Heart left ventricle (tissue), 16 donors: ENCODE measurements at regions not wholly inside any gene's neighbourhood (a gene's known extent, or its start where the extent isn't known, plus 50 kb on each side); places are given as distances from the start of the nearest gene placed in this dataset.

Source experiments
- ATAC-seq, 4 donors: fragments of 200-7000 bp; cut with Tn5 transposase; one replicate each; pipeline ENCODE4 v1.9.1; 2020 to 2022; ENCODE audit warnings: moderate library complexity in 4 of 4, mild to moderate bottlenecking in 3 of 4, moderate number of reproducible peaks in 1 of 4
- DNase-seq, 5 donors: peaks; one replicate each; pipeline ENCODE4 v3.0.0-alpha.2; 2020
- H3K27ac ChIP-seq, 12 donors: fragments of 200-600 bp; sonication (generic) in 4 of 12; one replicate each; pipeline versions ENCODE4 v1.5.0 to v1.8.0; 2016 to 2022; ENCODE audit warnings: mild to moderate bottlenecking in 2 of 12
- H3K27me3 ChIP-seq, 9 donors: fragments of 200-600 bp; sonication (generic) in 2 of 9; one replicate each; pipeline versions ENCODE4 v1.5.1 to v1.8.0; 2016 to 2022; ENCODE audit warnings: mild to moderate bottlenecking in 3 of 9
- H3K36me3 ChIP-seq, 9 donors: fragments of 200-600 bp; sonication (generic) in 2 of 9; one replicate each; pipeline versions ENCODE4 v1.5.0 to v1.8.0; 2018 to 2022; ENCODE audit warnings: mild to moderate bottlenecking in 2 of 9
- H3K4me1 ChIP-seq, 12 donors: fragments of 200-600 bp; sonication (generic) in 4 of 12; one replicate each; pipeline versions ENCODE4 v1.5.0 to v1.8.0; 2016 to 2022; ENCODE audit warnings: mild to moderate bottlenecking in 3 of 12
- H3K4me3 ChIP-seq, 12 donors: fragments of 200-600 bp; sonication (generic) in 4 of 12; one replicate each; pipeline versions ENCODE4 v1.5.0 to v1.8.0; 2017 to 2022; ENCODE audit warnings: mild to moderate bottlenecking in 9 of 12, moderate library complexity in 4 of 12
- H3K9me3 ChIP-seq, 12 donors: fragments of 200-600 bp; sonication (generic) in 4 of 12; one replicate each; pipeline versions ENCODE4 v1.5.0 to v1.8.0; 2016 to 2022; ENCODE audit warnings: mild to moderate bottlenecking in 1 of 12
- POLR2A ChIP-seq, 2 donors: fragments of 450-650 bp; IDR thresholded peaks; one replicate each; pipeline ENCODE4 v1.6.1; 2017; ENCODE audit warnings: antibody characterized with exemption in 2 of 2, mild to moderate bottlenecking in 2 of 2, moderate library complexity in 2 of 2
- WGBS, 4 donors: extraction: QIAGEN DNeasy Blood & Tissue Kit in 2 of 4; methylation state at CpG; one replicate each; pipeline versions ENCODE4 v1.1.5 to v1.1.7; 2013 to 2018; 5-methylcytosine and 5-hydroxymethylcytosine counted together
- intact Hi-C, 10 donors: fragments of 100-400 bp; cut with DNase I; formaldehyde crosslinking; loops; one replicate each; pipeline versions ENCODE4 v1.11.1 to v1.14.2; 2022
- TF ChIP-seq, protein P1 (sequence below), 12 donors: fragments of 200-600 bp; sonication (generic) in 4 of 12; IDR thresholded peaks; one replicate each; pipeline versions ENCODE4 v1.5.0 to v1.8.0; 2018 to 2022; ENCODE audit warnings: antibody characterized with exemption in 12 of 12, mild to moderate bottlenecking in 5 of 12
- donor health status: ischemic (EF 13 %, LVEDD 7.1; RV severe dilation, severe dysfunction).
- donor health status: healthy with polysubstance abuse.
- donor health status: DM: no; HTN: yes; CAD: no.
- donor health status: DM: no; HTN: no; CAD: no.
- donor health status: ischemic (EF 25% LVEDD 6.9; RV normal size, moderate dysfunction).
- donor health status: ischemic (EF 25% LVEDD 5.7; RV mildly dilated, moderate dysfunction).
- donor health status: healthy.
- donor health status: DM: yes; HTN: yes; CAD: no.
- donor health status: ischemic (EF 35%, LVEDD 5.7; RV mildly dilated, moderate dysfunction).
- donor health status: nonischemic (EF 11% LVEDD 7.7; RV severe dilation, severe dysfunction).
- donor health status: DM: yes; HTN: yes; CAD: no.
- donor health status: PGD.
- donor health status: ischemic (EF 29% LVEDD 5.4; RV normal size, mild dysfunction).
- donor health status: nonischemic (EF 23%, LVEDD 6.1; RV moderate dilation, normal function).

GRCh38 chr3:20842002-20842401 is 656.0 kb upstream of the SGO1 start:
- TF ChIP-seq, protein P1, sequence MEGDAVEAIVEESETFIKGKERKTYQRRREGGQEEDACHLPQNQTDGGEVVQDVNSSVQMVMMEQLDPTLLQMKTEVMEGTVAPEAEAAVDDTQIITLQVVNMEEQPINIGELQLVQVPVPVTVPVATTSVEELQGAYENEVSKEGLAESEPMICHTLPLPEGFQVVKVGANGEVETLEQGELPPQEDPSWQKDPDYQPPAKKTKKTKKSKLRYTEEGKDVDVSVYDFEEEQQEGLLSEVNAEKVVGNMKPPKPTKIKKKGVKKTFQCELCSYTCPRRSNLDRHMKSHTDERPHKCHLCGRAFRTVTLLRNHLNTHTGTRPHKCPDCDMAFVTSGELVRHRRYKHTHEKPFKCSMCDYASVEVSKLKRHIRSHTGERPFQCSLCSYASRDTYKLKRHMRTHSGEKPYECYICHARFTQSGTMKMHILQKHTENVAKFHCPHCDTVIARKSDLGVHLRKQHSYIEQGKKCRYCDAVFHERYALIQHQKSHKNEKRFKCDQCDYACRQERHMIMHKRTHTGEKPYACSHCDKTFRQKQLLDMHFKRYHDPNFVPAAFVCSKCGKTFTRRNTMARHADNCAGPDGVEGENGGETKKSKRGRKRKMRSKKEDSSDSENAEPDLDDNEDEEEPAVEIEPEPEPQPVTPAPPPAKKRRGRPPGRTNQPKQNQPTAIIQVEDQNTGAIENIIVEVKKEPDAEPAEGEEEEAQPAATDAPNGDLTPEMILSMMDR (IDR thresholded peaks at IDR 0.05), result no peak
- TF ChIP-seq POLR2A (IDR thresholded peaks at IDR 0.05), result no peak
- ATAC-seq (no peak), DNase-seq (no peak)
- Histone ChIP-seq H3K4me3 (no peak overlapping the region), H3K27me3 (no peaks in the 10 kb centered on the region), H3K36me3 (no peaks in the 10 kb centered on the region), H3K27ac (no peak overlapping the region), H3K4me1 (no peaks in the 10 kb centered on the region), H3K9me3 (peaks cover 0 to 7% (median 0%) of the 10 kb centered on the region in 12 donors)
- intact Hi-C loops, result no loop called here
- 88 to 92% (median 90%) methylated on average over 6 of the region's 6 CpGs for WGBS, 4 donors

GRCh38 chr3:20837676-20838302 is 651.8 kb upstream of the SGO1 start:
- ATAC-seq (no peak), DNase-seq (no peak)
- intact Hi-C loops, result no loop called here
- Histone ChIP-seq H3K27ac (no peak overlapping the region), H3K4me1 (no peaks in the 10 kb centered on the region), H3K27me3 (no peaks in the 10 kb centered on the region), H3K36me3 (no peaks in the 10 kb centered on the region), H3K9me3 (peaks cover 0 to 10% (median 0%) of the 10 kb centered on the region in 12 donors), H3K4me3 (no peak overlapping the region)
- WGBS, 4 donors, result 49 to 57% (median 52%) methylated on average over 3 of the region's 3 CpGs
- TF ChIP-seq, protein P1 (IDR thresholded peaks at IDR 0.05), result no peak
- no peak for TF ChIP-seq POLR2A (IDR thresholded peaks at IDR 0.05)

GRCh38 chr3:20836801-20837200 is 650.8 kb upstream of the SGO1 start:
- Histone ChIP-seq H3K4me3 (no peak overlapping the region), H3K27me3 (no peaks in the 10 kb centered on the region), H3K27ac (no peak overlapping the region), H3K4me1 (no peaks in the 10 kb centered on the region), H3K9me3 (peaks cover 0 to 10% (median 0%) of the 10 kb centered on the region in 12 donors), H3K36me3 (no peaks in the 10 kb centered on the region)
- TF ChIP-seq, protein P1 (IDR thresholded peaks at IDR 0.05), result no peak
- TF ChIP-seq POLR2A (IDR thresholded peaks at IDR 0.05), result no peak
- DNase-seq (no peak), ATAC-seq (no peak)
- WGBS, 4 donors, result 50 to 74% (median 66%) methylated on average over 2 of the region's 2 CpGs
- intact Hi-C loops, result no loop called here

DNA sequence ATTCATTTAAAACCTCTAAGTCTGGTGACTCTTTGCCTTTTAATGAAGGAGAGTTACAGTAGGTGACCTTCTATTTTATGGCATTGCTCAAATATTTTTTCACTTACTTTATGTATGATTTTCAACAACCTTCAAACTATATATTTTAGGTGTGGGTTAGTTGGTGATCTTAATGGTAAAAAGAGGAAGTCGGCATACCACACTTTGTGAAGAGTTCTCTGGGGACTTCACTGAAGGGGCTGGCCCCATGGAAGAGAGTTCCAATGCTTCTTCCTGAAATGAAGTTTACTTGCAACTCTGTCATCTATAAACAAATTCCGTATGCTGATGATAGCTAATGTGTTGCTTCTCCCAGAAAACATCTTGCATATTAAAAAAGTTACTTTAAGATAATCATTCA is 647.0 kb upstream of the SGO1 start:
- ATAC-seq, result no peak

More for the DNA sequence above, 647.0 kb upstream of the SGO1 start:
- WGBS, 4 donors, result 80 to 87% (median 84%) methylated on average over 2 of the region's 2 CpGs
- TF ChIP-seq, protein P1 (IDR thresholded peaks at IDR 0.05), result no peak
- TF ChIP-seq POLR2A (IDR thresholded peaks at IDR 0.05), result no peak
- peaks cover 0 to 9% (median 0%) of the 10 kb centered on the region in 12 donors for H3K9me3 ChIP-seq
- H3K36me3 ChIP-seq, result no peaks in the 10 kb centered on the region
- no peaks in the 10 kb centered on the region for H3K27me3 ChIP-seq
- DNase-seq, result no peak
- H3K4me3 ChIP-seq, result no peak overlapping the region
- no peak overlapping the region for H3K27ac ChIP-seq
- H3K4me1 ChIP-seq, result no peaks in the 10 kb centered on the region
- intact Hi-C loops, result no loop called here
